ENCODE measurements at regions not wholly inside any gene's neighbourhood (a gene's known extent, or its start where the extent isn't known, plus 50 kb on each side); places are given as distances from the start of the nearest gene placed in this dataset.

- WGBS, 2 donors, result 61 to 83% methylated on average over 2 of the region's 2 CpGs
- intact Hi-C loops (cut with DNase I), result no loop called here
- TF ChIP-seq POLR2AphosphoS5 (IDR thresholded peaks at IDR 0.05) (no peak), POLR2A (IDR thresholded peaks at IDR 0.05) (no peak), EP300 (IDR thresholded peaks at IDR 0.05) (no peak), CTCF (IDR thresholded peaks at IDR 0.05) (no peak)
- Histone ChIP-seq H3K27ac (no peak overlapping the region), H3K4me1 (no peaks in the 10 kb centered on the region), H3K36me3 (no peaks in the 10 kb centered on the region), H3K27me3 (no peaks in the 10 kb centered on the region), H3K9me3 (no peaks in the 10 kb centered on the region), H3K4me3 (no peak overlapping the region)
- DNase-seq, result no peak
Observed at GRCh38 chr4:189187531-189188052, 753.1 kb upstream of the FRG1 start.

GRCh38 chr4:189198624-189199023 is 742.0 kb upstream of the FRG1 start:
- Histone ChIP-seq H3K27me3 (no peaks in the 10 kb centered on the region), H3K9me3 (no peaks in the 10 kb centered on the region), H3K4me3 (no peak overlapping the region), H3K4me1 (peaks cover 0 to 16% (median 5%) of the 10 kb centered on the region in 4 donors), H3K27ac (no peak overlapping the region), H3K36me3 (no peaks in the 10 kb centered on the region)
- intact Hi-C loops (cut with DNase I), result no loop called here
- 91 to 93% methylated on average over 10 of the region's 10 CpGs for WGBS, 2 donors
- TF ChIP-seq POLR2A (IDR thresholded peaks at IDR 0.05) (no peak), EP300 (IDR thresholded peaks at IDR 0.05) (no peak), CTCF (IDR thresholded peaks at IDR 0.05) (no peak), POLR2AphosphoS5 (IDR thresholded peaks at IDR 0.05) (no peak)
- DNase-seq, result no peak

- Histone ChIP-seq H3K27me3 (no peaks in the 10 kb centered on the region), H3K27ac (no peak overlapping the region), H3K36me3 (no peaks in the 10 kb centered on the region), H3K4me3 (no peak overlapping the region), H3K9me3 (no peaks in the 10 kb centered on the region), H3K4me1 (peaks cover 0 to 16% (median 5%) of the 10 kb centered on the region in 4 donors)
- TF ChIP-seq POLR2A (IDR thresholded peaks at IDR 0.05) (no peak), EP300 (IDR thresholded peaks at IDR 0.05) (no peak), POLR2AphosphoS5 (IDR thresholded peaks at IDR 0.05) (no peak), CTCF (IDR thresholded peaks at IDR 0.05) (no peak)
- 73 to 78% methylated on average over 7 of the region's 7 CpGs for WGBS, 2 donors
- intact Hi-C loops (cut with DNase I), result no loop called here
- DNase-seq, result no peak
Observed at GRCh38 chr4:189200353-189200752, 740.3 kb upstream of the FRG1 start.

GRCh38 chr4:189202182-189202868 is 738.3 kb upstream of the FRG1 start:
- no peak overlapping the region for H3K27ac ChIP-seq
- no peaks in the 10 kb centered on the region for H3K27me3 ChIP-seq
- intact Hi-C loops (cut with DNase I), result no loop called here
- H3K4me1 ChIP-seq, result peaks cover 0 to 16% (median 5%) of the 10 kb centered on the region in 4 donors
- no peaks in the 10 kb centered on the region for H3K36me3 ChIP-seq
- no peak for TF ChIP-seq POLR2AphosphoS5 (IDR thresholded peaks at IDR 0.05)
- no peak for TF ChIP-seq POLR2A (IDR thresholded peaks at IDR 0.05)
- TF ChIP-seq CTCF (IDR thresholded peaks at IDR 0.05), result peak; percentile 54 to 90 (median 68)
- no peak for TF ChIP-seq EP300 (IDR thresholded peaks at IDR 0.05)
- no peaks in the 10 kb centered on the region for H3K9me3 ChIP-seq
- DNase-seq, result peak; percentile 79
- peak overlapping the region in 3 of 4 donors; percentile 8 to 38 (median 20) for H3K4me3 ChIP-seq
- 6 to 9% methylated on average over 16 of the region's 16 CpGs for WGBS, 2 donors
